Neuronal stem cell (in vitro differentiated cells): ENCODE measurements at regions not wholly inside any gene's neighbourhood (a gene's known extent, or its start where the extent isn't known, plus 50 kb on each side); places are given as distances from the start of the nearest gene placed in this dataset.

Experiments used
- DNase-seq: peaks from one replicate; pipeline ENCODE4 v3.0.0-alpha.2; 2013; ENCODE audit warnings: low spot score
- H2AFZ ChIP-seq: one replicate; pipeline ENCODE4 v1.6.1; 2013; ENCODE audit warnings: mild to moderate bottlenecking, low read length, inconsistent platforms
- H2AK5ac ChIP-seq: 2 replicates; pipeline ENCODE4 v1.6.1; 2013; ENCODE audit warnings: low read depth, mild to moderate bottlenecking, inconsistent platforms, low read length, moderate library complexity, mixed read lengths
- H2BK120ac ChIP-seq: 2 replicates; pipeline ENCODE4 v1.6.1; 2013; ENCODE audit warnings: low read depth, mild to moderate bottlenecking, inconsistent platforms, low read length, moderate library complexity, mixed read lengths
- H2BK12ac ChIP-seq: one replicate; pipeline ENCODE4 v1.6.1; 2013; ENCODE audit warnings: low read length, inconsistent platforms
- H2BK15ac ChIP-seq: 2 replicates; pipeline ENCODE4 v1.6.1; 2013; ENCODE audit warnings: mild to moderate bottlenecking, low read length, inconsistent platforms, mixed read lengths
- H2BK5ac ChIP-seq: one replicate; pipeline ENCODE4 v1.6.1; 2013; ENCODE audit warnings: inconsistent platforms, mild to moderate bottlenecking, low read length, moderate library complexity
- H3K14ac ChIP-seq: one replicate; pipeline ENCODE4 v1.6.1; 2013; ENCODE audit warnings: low read length, inconsistent platforms
- H3K18ac ChIP-seq: 2 replicates; pipeline ENCODE4 v1.6.1; 2013; ENCODE audit warnings: low read length, inconsistent platforms
- H3K23ac ChIP-seq: 2 replicates; pipeline ENCODE4 v1.6.1; 2013; ENCODE audit warnings: low read depth, mild to moderate bottlenecking, mixed read lengths, low read length, inconsistent platforms; ENCODE audit not compliant: poor library complexity
- H3K27ac ChIP-seq: replicated peaks from 3 replicates; pipeline ENCODE4 v1.5.1; 2013; ENCODE audit warnings: low read length, inconsistent platforms
- H3K27me3 ChIP-seq, 3 experiments: 2 replicates each; pipeline ENCODE4 v1.6.1; 2013; ENCODE audit warnings: low read length in 3 of 3, mild to moderate bottlenecking in 2 of 3, inconsistent platforms in 1 of 3, low read depth in 1 of 3, mixed read lengths in 1 of 3, moderate library complexity in 1 of 3; ENCODE audit not compliant: control insufficient read depth in 3 of 3, insufficient read depth in 3 of 3
- H3K36me3 ChIP-seq, 2 donors: replicated peaks in 1 of 2; 2 replicates each; pipeline ENCODE4 v1.6.1; 2013; ENCODE audit warnings: low read length in 2 of 2; ENCODE audit not compliant: control insufficient read depth in 2 of 2, insufficient read depth in 2 of 2
- H3K4ac ChIP-seq: 2 replicates; pipeline ENCODE4 v1.6.1; 2013; ENCODE audit warnings: inconsistent platforms, mild to moderate bottlenecking, low read length, moderate library complexity
- H3K4me1 ChIP-seq, 2 donors: 1 replicate in 1 of 2; 2 replicates in 1 of 2; pipeline ENCODE4 v1.6.1; 2013; ENCODE audit warnings: low read length in 2 of 2, low read depth in 1 of 2; ENCODE audit not compliant: control insufficient read depth in 2 of 2, insufficient read depth in 1 of 2
- H3K4me2 ChIP-seq: one replicate; pipeline ENCODE4 v1.6.1; 2013; ENCODE audit warnings: mild to moderate bottlenecking, low read length, inconsistent platforms; ENCODE audit not compliant: insufficient read depth, poor library complexity, severe bottlenecking
- H3K4me3 ChIP-seq, 2 donors: 2 replicates each; pipeline ENCODE4 v1.5.1; 2013; ENCODE audit warnings: low read length in 2 of 2, mild to moderate bottlenecking in 2 of 2, inconsistent platforms in 1 of 2, moderate library complexity in 1 of 2
- H3K79me1 ChIP-seq: one replicate; pipeline ENCODE4 v1.6.1; 2013; ENCODE audit warnings: low read depth, mild to moderate bottlenecking, inconsistent platforms, low read length, moderate library complexity
- H3K9ac ChIP-seq: one replicate; pipeline ENCODE4 v1.6.1; 2013; ENCODE audit warnings: mild to moderate bottlenecking, low read depth, low read length, inconsistent platforms; ENCODE audit not compliant: poor library complexity
- H3K9me3 ChIP-seq, 2 donors: replicated peaks in 1 of 2; 2 replicates each; pipeline versions ENCODE3 to v1.6.1; 2013; ENCODE audit warnings: low read length in 2 of 2, mild to moderate bottlenecking in 2 of 2, inconsistent platforms in 1 of 2, low read depth in 1 of 2, mixed read lengths in 1 of 2, moderate library complexity in 1 of 2; ENCODE audit not compliant: control insufficient read depth in 2 of 2, insufficient read depth in 1 of 2
- H4K8ac ChIP-seq: one replicate; pipeline ENCODE4 v1.6.1; 2013; ENCODE audit warnings: low read depth, mild to moderate bottlenecking, inconsistent platforms, low read length, moderate library complexity
- H4K91ac ChIP-seq: one replicate; pipeline ENCODE4 v1.6.1; 2013; ENCODE audit warnings: low read length, low read depth, mild to moderate bottlenecking, inconsistent platforms; ENCODE audit not compliant: poor library complexity
- WGBS, 2 donors: extraction: QIAGEN DNeasy Blood & Tissue Kit; methylation state at CpG; one replicate each; pipeline ENCODE4 v1.1.7; 2013; ENCODE audit warnings: missing lambda C conversion rate in 2 of 2, mixed read lengths in 1 of 2; ENCODE audit not compliant: insufficient read length in 2 of 2, insufficient replicate concordance in 1 of 2; ENCODE audit errors: extremely low coverage in 2 of 2; 5-methylcytosine and 5-hydroxymethylcytosine counted together

DNA sequence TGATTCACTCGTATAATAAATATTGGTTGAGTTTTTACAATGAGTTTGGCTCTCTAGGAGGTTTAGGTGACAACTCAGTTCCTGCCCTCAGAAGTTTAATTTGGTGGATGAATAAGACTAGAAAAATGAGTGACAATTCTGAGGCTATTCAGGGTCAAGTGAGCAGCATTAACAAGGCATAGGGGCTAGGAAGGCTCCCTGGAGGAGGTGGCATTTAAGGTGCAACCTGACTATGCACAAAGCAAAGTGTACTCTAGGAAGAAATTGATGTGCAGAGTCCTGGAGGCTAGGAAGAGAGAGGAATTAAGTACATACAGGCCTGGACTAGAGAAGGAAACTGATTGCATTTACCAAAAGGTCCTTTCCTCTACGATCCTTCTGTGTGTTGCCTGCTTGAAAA lies 440.3 kb downstream of the MED13L start:
- no peak overlapping the region for H4K91ac ChIP-seq
- H2BK12ac ChIP-seq: no peak overlapping the region
- H2AK5ac ChIP-seq: no peak overlapping the region
- H3K14ac ChIP-seq: no peak overlapping the region
- H2BK15ac ChIP-seq: no peak overlapping the region
- no peaks in the 10 kb centered on the region for H3K79me1 ChIP-seq
- H2BK120ac ChIP-seq: no peak overlapping the region
- no peaks in the 10 kb centered on the region for H3K27me3 ChIP-seq
- no peak overlapping the region for H3K23ac ChIP-seq
- H3K27ac ChIP-seq: no peak overlapping the region
- H3K4ac ChIP-seq: no peak overlapping the region
- H3K18ac ChIP-seq: no peak overlapping the region
- H4K8ac ChIP-seq: no peak overlapping the region
- WGBS, 2 donors: no CpG with 5 or more reads among the region's 2 CpGs
- no peak overlapping the region for H3K4me3 ChIP-seq
- H2AFZ ChIP-seq: no peak overlapping the region
- no peak overlapping the region for H3K9ac ChIP-seq
- no peaks in the 10 kb centered on the region for H3K4me1 ChIP-seq
- no peaks in the 10 kb centered on the region for H3K9me3 ChIP-seq
- no peak for DNase-seq
- no peak overlapping the region for H3K4me2 ChIP-seq
- H2BK5ac ChIP-seq: no peak overlapping the region
- H3K36me3 ChIP-seq: no peaks in the 10 kb centered on the region

GRCh38 chr12:115835445-115835844 lies 442.0 kb downstream of the MED13L start:
- Histone ChIP-seq H3K14ac (no peak overlapping the region), H3K36me3 (no peaks in the 10 kb centered on the region), H3K9me3 (no peaks in the 10 kb centered on the region), H3K79me1 (no peaks in the 10 kb centered on the region), H3K4ac (no peak overlapping the region), H3K4me2 (no peak overlapping the region), H3K27ac (no peak overlapping the region), H3K23ac (no peak overlapping the region), H2AFZ (no peak overlapping the region), H2BK5ac (no peak overlapping the region), H4K8ac (no peak overlapping the region), H2BK12ac (no peak overlapping the region), H2BK120ac (no peak overlapping the region), H3K4me1 (no peaks in the 10 kb centered on the region), H3K18ac (no peak overlapping the region), H2AK5ac (no peak overlapping the region), H3K9ac (no peak overlapping the region), H3K4me3 (no peak overlapping the region), H4K91ac (no peak overlapping the region), H3K27me3 (no peaks in the 10 kb centered on the region), H2BK15ac (no peak overlapping the region)
- WGBS, 2 donors: 100% methylated on average over 1 of the region's 4 CpGs; no CpG with 5 or more reads in 1 of the 2 donors
- DNase-seq: no peak

- H3K4me1 ChIP-seq: no peaks in the 10 kb centered on the region
- H3K18ac ChIP-seq: no peak overlapping the region
- no peak overlapping the region for H2BK120ac ChIP-seq
- no peaks in the 10 kb centered on the region for H3K36me3 ChIP-seq
- no peak overlapping the region for H3K4ac ChIP-seq
- no peak overlapping the region for H2AK5ac ChIP-seq
- H3K9me3 ChIP-seq: no peaks in the 10 kb centered on the region
- H2BK12ac ChIP-seq: no peak overlapping the region
- H3K27ac ChIP-seq: no peak overlapping the region
- no peak overlapping the region for H3K4me2 ChIP-seq
- H3K79me1 ChIP-seq: no peaks in the 10 kb centered on the region
- no CpG with 5 or more reads among the region's 4 CpGs for WGBS, 2 donors
- no peak overlapping the region for H2AFZ ChIP-seq
- H4K91ac ChIP-seq: no peak overlapping the region
- no peaks in the 10 kb centered on the region for H3K27me3 ChIP-seq
- H4K8ac ChIP-seq: no peak overlapping the region
- H3K4me3 ChIP-seq: no peak overlapping the region
- H3K23ac ChIP-seq: no peak overlapping the region
- H2BK5ac ChIP-seq: no peak overlapping the region
- no peak for DNase-seq
- no peak overlapping the region for H2BK15ac ChIP-seq
- H3K14ac ChIP-seq: no peak overlapping the region
- no peak overlapping the region for H3K9ac ChIP-seq
These were observed 443.8 kb downstream of the MED13L start for GRCh38 chr12:115833704-115834103.

- Histone ChIP-seq H3K9ac (no peak overlapping the region), H3K4ac (no peak overlapping the region), H3K4me2 (no peak overlapping the region), H2BK15ac (no peak overlapping the region), H2BK5ac (no peak overlapping the region), H3K27me3 (no peaks in the 10 kb centered on the region), H2BK120ac (no peak overlapping the region), H3K9me3 (no peaks in the 10 kb centered on the region), H2BK12ac (no peak overlapping the region), H3K79me1 (no peaks in the 10 kb centered on the region), H3K23ac (no peak overlapping the region), H3K14ac (no peak overlapping the region), H2AFZ (no peak overlapping the region), H3K36me3 (no peaks in the 10 kb centered on the region), H4K8ac (no peak overlapping the region), H2AK5ac (no peak overlapping the region), H3K18ac (no peak overlapping the region), H4K91ac (no peak overlapping the region), H3K4me3 (no peak overlapping the region), H3K4me1 (no peaks in the 10 kb centered on the region), H3K27ac (no peak overlapping the region)
- WGBS, 2 donors: no CpG with 5 or more reads among the region's 4 CpGs
- DNase-seq: no peak
These were observed 446.9 kb downstream of the MED13L start for GRCh38 chr12:115830633-115831032.
